NT2/D1 (cell line): ENCODE measurements at regions not wholly inside any gene's neighbourhood (a gene's known extent, or its start where the extent isn't known, plus 50 kb on each side); places are given as distances from the start of the nearest gene placed in this dataset.

Source experiments
- DNase-seq: peaks from one replicate; pipeline ENCODE4 v3.0.0-alpha.2; 2011; ENCODE audit warnings: low read depth, low spot score
- H3K27me3 ChIP-seq: 2 replicates; pipeline ENCODE4 v1.6.0; 2011; ENCODE audit warnings: mild to moderate bottlenecking; ENCODE audit not compliant: insufficient read length, insufficient read depth
- H3K36me3 ChIP-seq: 2 replicates; pipeline ENCODE4 v1.6.1; 2011; ENCODE audit warnings: mild to moderate bottlenecking, low read length, mixed read lengths; ENCODE audit not compliant: insufficient read depth, insufficient read length
- H3K4me1 ChIP-seq: 2 replicates; pipeline ENCODE4 v1.5.1; 2011; ENCODE audit not compliant: insufficient read depth, insufficient read length
- H3K4me3 ChIP-seq: 2 replicates; pipeline ENCODE4 v1.5.1; 2011; ENCODE audit warnings: low read depth; ENCODE audit not compliant: insufficient read length
- H3K9ac ChIP-seq: 2 replicates; pipeline ENCODE4 v1.6.0; 2011; ENCODE audit warnings: low read depth; ENCODE audit not compliant: insufficient read length
- H3K9me3 ChIP-seq: 2 replicates; pipeline ENCODE4 v1.5.1; 2011; ENCODE audit warnings: mild to moderate bottlenecking, low read length; ENCODE audit not compliant: insufficient read depth
- SUZ12 ChIP-seq: IDR thresholded peaks from 2 replicates; pipeline ENCODE4 v1.6.1; 2011; ENCODE audit not compliant: insufficient read length, insufficient read depth; ENCODE audit errors: extremely low read depth
- YY1 ChIP-seq: IDR thresholded peaks from 2 replicates; pipeline ENCODE4 v1.6.1; 2011; ENCODE audit not compliant: insufficient read length, insufficient read depth
- ZNF274 ChIP-seq: IDR thresholded peaks from 2 replicates; pipeline ENCODE4 v1.6.1; 2011; ENCODE audit warnings: mild to moderate bottlenecking, low read depth, low read length

- DNase-seq, result no peak
- Histone ChIP-seq H3K9me3 (no peaks in the 10 kb centered on the region), H3K9ac (no peak overlapping the region), H3K27me3 (no peaks in the 10 kb centered on the region), H3K4me3 (no peak overlapping the region), H3K36me3 (no peaks in the 10 kb centered on the region), H3K4me1 (no peaks in the 10 kb centered on the region)
- TF ChIP-seq ZNF274 (no peak), SUZ12 (no peak), YY1 (no peak)
Measured at GRCh38 chr10:58086144-58086762, 181.4 kb downstream of the IPMK start.

- Histone ChIP-seq H3K27me3 (no peaks in the 10 kb centered on the region), H3K9ac (no peak overlapping the region), H3K4me3 (no peak overlapping the region), H3K36me3 (no peaks in the 10 kb centered on the region), H3K4me1 (no peaks in the 10 kb centered on the region), H3K9me3 (no peaks in the 10 kb centered on the region)
- no peak for TF ChIP-seq SUZ12
- no peak for TF ChIP-seq ZNF274
- TF ChIP-seq YY1, result no peak
- DNase-seq, result no peak
Measured at GRCh38 chr10:58082248-58082647, 185.4 kb downstream of the IPMK start.

GRCh38 chr10:58081353-58081752 lies 186.3 kb downstream of the IPMK start:
- H3K36me3 ChIP-seq, result no peaks in the 10 kb centered on the region
- no peak overlapping the region for H3K9ac ChIP-seq
- H3K27me3 ChIP-seq, result no peaks in the 10 kb centered on the region
- H3K4me1 ChIP-seq, result no peaks in the 10 kb centered on the region
- TF ChIP-seq SUZ12, result no peak
- no peak for TF ChIP-seq ZNF274
- no peak for TF ChIP-seq YY1
- no peaks in the 10 kb centered on the region for H3K9me3 ChIP-seq
- no peak overlapping the region for H3K4me3 ChIP-seq
- DNase-seq, result no peak

- H3K36me3 ChIP-seq, result no peaks in the 10 kb centered on the region
- TF ChIP-seq SUZ12 (no peak), YY1 (no peak), ZNF274 (no peak)
- DNase-seq, result no peak
- no peak overlapping the region for H3K4me3 ChIP-seq
- H3K9ac ChIP-seq, result no peak overlapping the region
- H3K9me3 ChIP-seq, result no peaks in the 10 kb centered on the region
- H3K27me3 ChIP-seq, result no peaks in the 10 kb centered on the region
- no peaks in the 10 kb centered on the region for H3K4me1 ChIP-seq
Measured at GRCh38 chr10:58079461-58079860, 188.2 kb downstream of the IPMK start.

GRCh38 chr10:58072634-58073033 lies 195.1 kb downstream of the IPMK start:
- no peak overlapping the region for H3K9ac ChIP-seq
- TF ChIP-seq ZNF274, result no peak
- TF ChIP-seq SUZ12, result no peak
- no peak for TF ChIP-seq YY1
- H3K4me3 ChIP-seq, result no peak overlapping the region
- no peaks in the 10 kb centered on the region for H3K27me3 ChIP-seq
- no peaks in the 10 kb centered on the region for H3K36me3 ChIP-seq
- H3K4me1 ChIP-seq, result no peaks in the 10 kb centered on the region
- no peaks in the 10 kb centered on the region for H3K9me3 ChIP-seq
- DNase-seq, result no peak

- H3K9ac ChIP-seq, result no peak overlapping the region
- H3K4me3 ChIP-seq, result no peak overlapping the region
- no peaks in the 10 kb centered on the region for H3K27me3 ChIP-seq
- DNase-seq, result no peak
- no peak for TF ChIP-seq ZNF274
- TF ChIP-seq YY1, result no peak
- TF ChIP-seq SUZ12, result no peak
- H3K4me1 ChIP-seq, result no peaks in the 10 kb centered on the region
- no peaks in the 10 kb centered on the region for H3K36me3 ChIP-seq
- no peaks in the 10 kb centered on the region for H3K9me3 ChIP-seq
Measured at GRCh38 chr10:58070956-58071355, 196.7 kb downstream of the IPMK start.

GRCh38 chr10:58068809-58069208 lies 198.9 kb downstream of the IPMK start:
- TF ChIP-seq SUZ12 (no peak), YY1 (no peak), ZNF274 (no peak)
- H3K27me3 ChIP-seq, result no peaks in the 10 kb centered on the region
- H3K4me3 ChIP-seq, result no peak overlapping the region
- no peaks in the 10 kb centered on the region for H3K36me3 ChIP-seq
- H3K9me3 ChIP-seq, result no peaks in the 10 kb centered on the region
- H3K9ac ChIP-seq, result no peak overlapping the region
- no peaks in the 10 kb centered on the region for H3K4me1 ChIP-seq
- DNase-seq, result no peak

- Histone ChIP-seq H3K27me3 (no peaks in the 10 kb centered on the region), H3K4me3 (no peak overlapping the region), H3K4me1 (no peaks in the 10 kb centered on the region), H3K9ac (no peak overlapping the region), H3K36me3 (no peaks in the 10 kb centered on the region), H3K9me3 (no peaks in the 10 kb centered on the region)
- no peak for DNase-seq
- no peak for TF ChIP-seq ZNF274
- TF ChIP-seq YY1, result no peak
- no peak for TF ChIP-seq SUZ12
Measured at GRCh38 chr10:58066979-58067378, 200.7 kb downstream of the IPMK start.
